ENCODE measurements at regions not wholly inside any gene's neighbourhood (a gene's known extent, or its start where the extent isn't known, plus 50 kb on each side); places are given as distances from the start of the nearest gene placed in this dataset.

- BruUV-seq (replicated peaks) = no TSS peak
- intact Hi-C loops (cut with micrococcal nuclease) (no loop called here), dilution Hi-C loops (cut with MboI; ENCODE audit: extremely low pct_ligation_motif_present, low sequenced_read_pairs) (no loop called here)
- FAIRE-seq (no peak), DNase-seq (ENCODE audit: low read depth, low spot score) (no peak)
- ChIA-PET CTCF (no interaction called here), POLR2A (no interaction called here)
- Histone ChIP-seq H3K9me1 (replicated peaks; ENCODE audit: control insufficient read depth, extremely low read depth, insufficient read depth, low read length) (no peaks in the 10 kb centered on the region), H3K9me3 (replicated peaks; ENCODE audit: control insufficient read depth, insufficient read depth, low read length) (no peaks in the 10 kb centered on the region), H3K79me2 (ENCODE audit: control insufficient read depth, insufficient read depth, low read length) (no peaks in the 10 kb centered on the region), H3K27ac (ENCODE audit: insufficient read depth, low read depth, low read length) (no peak overlapping the region), H3K27me3 (ENCODE audit: control insufficient read depth in 2 of 2, insufficient read depth in 2 of 2, low read length in 2 of 2) (no peaks in the 10 kb centered on the region), H3K36me3 (ENCODE audit: control insufficient read depth in 2 of 2, extremely low read depth in 1 of 2, insufficient read depth in 2 of 2, low read length in 2 of 2) (no peaks in the 10 kb centered on the region), H4K20me1 (replicated peaks; ENCODE audit: control insufficient read depth, extremely low read depth, insufficient read depth, low read length) (no peaks in the 10 kb centered on the region), H3K9ac (replicated peaks; ENCODE audit: extremely low read depth, insufficient read depth, low read length) (no peak overlapping the region), H3K4me2 (ENCODE audit: insufficient read depth, low read length) (no peak overlapping the region), H3K4me3 (replicated peaks in 1 of 3; ENCODE audit: insufficient read depth in 1 of 3, low read depth in 1 of 3, low read length in 3 of 3) (no peak overlapping the region), H3K4me1 (ENCODE audit: control insufficient read depth, extremely low read depth, insufficient read depth, low read length) (no peaks in the 10 kb centered on the region), H2AFZ (ENCODE audit: low read depth, low read length) (no peak overlapping the region)
- TF ChIP-seq MAX (IDR thresholded peaks at IDR 0.05; ENCODE audit: insufficient read depth, insufficient read length) (no peak), POLR2AphosphoS5 (IDR thresholded peaks at IDR 0.05; ENCODE audit: insufficient read depth, low read depth, low read length) (no peak), POLR2A (IDR thresholded peaks at IDR 0.05; ENCODE audit: low read depth, low read length) (no peak), GATA2 (IDR thresholded peaks at IDR 0.05; ENCODE audit: insufficient read depth, insufficient read length, low read depth, low read length) (no peak), EZH2 (IDR thresholded peaks at IDR 0.05; ENCODE audit: borderline replicate concordance, low read depth, low read length, severe bottlenecking) (no peak), JUN (IDR thresholded peaks at IDR 0.05; ENCODE audit: borderline replicate concordance, insufficient read depth, insufficient read length, low read depth) (no peak), FOS (IDR thresholded peaks at IDR 0.05; ENCODE audit: borderline replicate concordance, insufficient read depth, low read length) (no peak), CTCF (IDR thresholded peaks at IDR 0.05; ENCODE audit: extremely low read depth in 1 of 2, insufficient read depth in 1 of 2, low read depth in 1 of 2, low read length in 2 of 2) (no peak), MYC (IDR thresholded peaks at IDR 0.05; ENCODE audit: low read depth, low read length) (no peak)
Measured at GRCh38 chr15:29418931-29419330, 149.3 kb upstream of the NSMCE3 start.
